ENCODE measurements at regions not wholly inside any gene's neighbourhood (a gene's known extent, or its start where the extent isn't known, plus 50 kb on each side); places are given as distances from the start of the nearest gene placed in this dataset.
A peak's percentile ranks its signal among the peaks of the same experiment; 100 is the strongest.
"Not testable (repeated sequence)": the region's sequence is repeated elsewhere in the genome, so short reads cannot be mapped to it uniquely, and the experiment has no call there.

DNA sequence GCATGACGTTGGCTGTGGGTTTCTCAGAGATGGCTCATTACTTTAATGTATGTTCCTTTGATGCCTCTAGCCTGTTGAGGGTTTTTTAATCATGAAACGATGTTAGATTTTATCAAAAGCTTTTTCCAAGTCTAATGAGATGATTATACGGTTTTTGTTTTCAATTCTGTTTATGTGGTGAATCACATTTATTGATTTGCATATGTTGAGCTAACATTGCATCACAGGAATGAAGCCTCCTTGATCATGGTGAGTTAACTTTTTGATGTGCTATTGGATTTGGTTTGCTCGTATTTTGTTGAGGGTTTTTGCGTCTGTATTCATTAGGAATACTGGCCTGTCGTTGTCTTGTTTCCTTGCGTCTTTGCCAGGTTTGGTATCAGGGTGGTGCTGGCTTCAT lies 52.3 kb upstream of the PTPN12 start:
- no peak for DNase-seq

DNA sequence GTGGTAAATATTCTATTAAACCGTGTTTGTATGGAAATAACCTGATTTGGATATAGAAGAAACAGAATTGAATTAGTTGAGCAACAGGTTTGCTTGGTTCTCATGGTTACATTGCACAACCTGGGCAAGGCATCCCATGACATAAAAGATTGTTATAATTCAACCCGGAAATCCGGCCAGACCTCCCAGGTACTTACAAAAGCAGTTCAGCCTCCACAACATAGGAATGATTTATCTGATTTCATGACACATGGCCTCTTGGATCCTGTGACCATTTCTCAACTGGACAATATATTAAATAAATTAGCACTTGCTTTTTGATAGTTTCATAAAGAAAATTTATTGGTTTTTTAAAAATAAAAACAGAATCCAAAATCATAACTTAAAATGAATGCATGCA lies 55.1 kb upstream of the PTPN12 start:
- DNase-seq = peak; percentile 53

DNA sequence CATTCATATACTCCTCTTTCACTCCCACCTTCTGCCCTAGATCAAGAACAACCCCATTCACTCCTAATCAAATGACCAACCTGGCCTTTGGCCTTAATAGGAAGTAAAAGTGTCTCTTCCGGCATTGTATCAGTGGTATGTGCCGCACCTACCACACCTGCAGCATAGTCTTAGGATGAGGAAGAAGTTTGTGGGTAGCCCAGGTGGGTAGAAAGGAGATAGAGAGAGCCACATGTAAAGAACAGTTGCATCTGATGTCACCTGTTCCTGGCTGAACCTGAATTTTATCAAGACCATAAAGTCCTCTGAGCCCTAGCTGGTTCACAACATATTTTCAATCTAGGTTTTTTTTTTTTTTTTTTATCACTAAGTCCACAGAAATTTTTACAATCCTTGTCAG lies 55.5 kb upstream of the PTPN12 start:
- DNase-seq = no peak

DNA sequence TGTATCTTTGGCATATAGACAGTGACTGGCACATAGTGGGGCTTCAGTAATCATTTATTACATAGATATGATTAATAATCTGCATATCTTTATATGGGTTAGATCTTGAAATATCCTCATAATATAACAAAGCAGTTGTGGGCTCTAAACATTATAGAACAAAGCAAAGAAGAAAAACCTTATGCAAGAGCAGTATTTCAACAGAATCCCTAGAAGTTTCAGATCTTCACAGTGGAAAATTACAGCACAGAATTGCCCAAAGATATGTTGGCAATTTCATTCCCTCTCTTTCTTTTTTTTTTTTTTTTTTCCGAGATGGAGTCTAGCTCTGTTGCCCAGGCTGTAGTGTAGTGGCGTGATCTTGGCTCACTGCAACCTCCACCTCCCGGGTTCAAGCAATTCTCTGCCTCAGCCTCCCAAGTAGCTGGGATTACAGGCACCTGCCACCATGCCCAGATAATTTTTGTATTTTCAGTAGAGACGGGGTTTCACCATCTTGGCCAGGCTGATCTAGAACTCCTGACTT lies 56.9 kb upstream of the PTPN12 start:
- not testable (repeated sequence) for DNase-seq

DNA sequence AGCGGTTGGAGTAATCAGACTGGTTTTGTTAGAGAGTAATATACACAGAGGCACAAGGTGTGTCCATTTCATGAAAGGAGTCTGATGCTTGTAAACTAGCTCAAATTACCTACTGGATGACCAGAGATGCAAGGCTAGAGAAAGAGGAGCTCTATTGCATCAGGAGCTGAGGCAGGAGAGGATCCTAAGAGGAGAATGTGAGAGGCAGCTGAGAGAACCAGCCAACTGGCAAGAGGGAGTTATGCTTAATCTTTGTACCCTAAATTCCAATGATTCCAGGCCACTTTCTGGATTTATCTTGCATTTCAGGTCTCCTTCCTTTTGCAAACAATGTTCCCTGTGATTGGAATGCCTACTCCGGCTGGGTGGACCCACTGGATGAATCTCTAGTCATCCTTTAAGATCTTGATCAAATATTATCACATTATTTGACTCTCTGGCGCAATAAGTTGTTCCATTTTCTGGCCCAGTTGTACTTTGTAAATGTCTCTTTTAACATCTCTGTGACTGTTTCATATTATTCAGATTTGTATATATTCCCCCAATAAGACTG lies 57.5 kb upstream of the PTPN12 start:
- peak; percentile 59 for DNase-seq

DNA sequence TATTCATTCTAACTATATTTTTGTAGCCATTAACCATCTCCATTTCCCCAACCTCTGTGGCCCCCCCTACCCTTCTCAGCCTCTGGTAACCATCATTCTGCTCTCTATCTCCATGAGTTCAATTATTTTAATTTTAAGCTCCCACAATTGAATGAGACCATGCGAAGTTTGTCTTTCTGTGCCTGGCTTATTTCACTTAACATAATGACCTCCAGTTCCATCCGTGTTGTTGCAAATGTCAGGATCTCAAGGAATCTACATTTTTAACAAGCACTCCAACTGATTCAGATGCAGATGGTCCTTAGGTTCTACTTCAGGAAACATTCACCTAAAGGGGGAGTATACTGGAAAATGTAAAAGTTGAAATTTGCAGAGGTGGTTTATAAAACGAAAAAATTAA lies 60.2 kb upstream of the PTPN12 start:
- no peak for DNase-seq

DNA sequence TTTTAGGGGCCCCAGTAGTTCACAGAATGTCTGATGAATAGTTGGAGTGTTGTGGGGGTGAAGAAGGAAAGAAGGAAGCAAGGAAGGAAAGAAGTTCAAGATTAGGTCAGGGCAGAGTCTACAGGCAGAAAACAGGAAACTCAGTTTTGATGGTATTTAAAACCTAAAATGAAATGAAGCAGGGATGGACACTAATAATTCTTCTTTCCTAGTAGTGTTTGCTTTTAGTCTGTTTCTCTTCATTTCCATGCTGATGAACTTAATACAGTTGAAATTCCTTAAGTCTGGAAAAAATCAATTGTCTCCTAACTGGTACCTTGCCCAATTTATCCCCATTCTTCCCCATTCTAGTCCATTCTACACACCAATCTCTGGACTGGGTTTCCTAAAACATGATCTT lies 59.0 kb upstream of the GSAP start:
- DNase-seq = no peak

DNA sequence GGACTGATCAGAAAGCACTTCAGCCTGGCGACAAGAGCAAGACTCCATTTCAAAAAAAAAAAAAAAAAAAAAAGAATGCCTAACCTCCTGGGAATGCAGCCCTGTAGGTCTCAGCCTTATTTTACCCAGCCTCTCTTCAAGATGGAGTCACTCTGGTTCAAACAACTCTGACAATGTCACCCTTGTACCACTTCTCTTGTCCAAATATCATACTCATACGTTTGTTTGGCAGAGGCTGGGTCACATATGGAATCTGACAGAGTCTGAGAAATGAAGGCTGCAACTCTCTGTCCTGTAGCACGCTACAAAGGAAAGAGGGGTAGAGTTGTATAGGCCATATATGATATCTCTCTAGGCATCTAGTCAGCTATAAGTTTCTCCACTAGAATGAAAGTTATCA lies 58.6 kb upstream of the GSAP start:
- no peak for DNase-seq

DNA sequence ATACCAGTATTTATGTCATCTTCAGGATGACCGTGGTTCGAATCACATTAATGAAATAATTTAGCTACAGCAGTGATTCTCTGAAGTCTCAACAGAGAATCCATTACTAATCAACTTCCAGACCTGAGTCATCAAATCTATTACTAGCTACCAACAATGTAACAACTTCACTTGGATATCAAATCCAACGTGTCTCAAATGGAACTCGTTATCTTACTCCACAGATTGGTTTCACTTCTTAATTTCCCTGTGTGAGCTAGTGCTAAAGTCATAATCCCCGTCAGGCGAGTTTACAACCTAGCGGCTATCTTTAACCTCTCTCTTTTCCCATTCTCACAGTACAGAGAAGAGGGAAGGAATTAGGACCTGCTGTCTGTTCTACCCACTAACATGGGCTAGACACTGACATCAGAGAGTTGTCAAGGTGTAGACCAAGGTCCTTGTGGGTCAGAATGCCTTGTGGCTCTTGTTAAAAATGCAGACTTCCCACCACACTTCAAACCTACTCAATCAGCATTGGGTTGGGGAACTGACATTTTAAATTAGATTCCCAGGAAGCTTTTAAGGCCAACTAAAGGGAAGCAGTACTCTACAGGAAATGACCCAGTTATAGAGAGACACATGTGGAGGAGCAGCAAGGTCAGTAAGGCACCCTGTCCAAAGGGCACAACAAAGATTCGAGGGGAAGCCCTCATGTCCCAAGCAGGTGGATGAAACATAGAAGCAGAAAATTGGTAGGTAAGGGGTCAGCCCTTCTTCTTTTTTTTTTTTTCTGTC lies 57.3 kb upstream of the GSAP start:
- DNase-seq = no peak

DNA sequence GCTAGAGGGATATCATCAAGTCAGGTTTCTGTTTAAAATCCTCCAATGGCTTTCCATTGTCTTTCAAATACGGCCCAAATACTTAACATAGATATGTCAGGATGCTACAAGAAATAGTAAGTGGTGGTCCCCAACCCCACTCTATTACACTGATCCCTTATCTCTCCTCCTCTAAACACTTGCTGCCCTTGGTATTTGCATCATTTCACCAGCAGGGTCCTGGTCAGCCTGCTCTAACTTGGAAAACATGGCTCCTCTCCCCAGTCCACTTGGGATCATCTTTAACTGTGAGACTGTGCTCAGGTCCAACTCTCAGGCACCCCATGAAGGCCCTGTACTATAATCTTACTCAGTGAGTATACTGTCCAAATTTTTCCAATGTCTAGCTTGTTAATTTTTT lies 53.8 kb upstream of the GSAP start:
- DNase-seq = no peak

DNA sequence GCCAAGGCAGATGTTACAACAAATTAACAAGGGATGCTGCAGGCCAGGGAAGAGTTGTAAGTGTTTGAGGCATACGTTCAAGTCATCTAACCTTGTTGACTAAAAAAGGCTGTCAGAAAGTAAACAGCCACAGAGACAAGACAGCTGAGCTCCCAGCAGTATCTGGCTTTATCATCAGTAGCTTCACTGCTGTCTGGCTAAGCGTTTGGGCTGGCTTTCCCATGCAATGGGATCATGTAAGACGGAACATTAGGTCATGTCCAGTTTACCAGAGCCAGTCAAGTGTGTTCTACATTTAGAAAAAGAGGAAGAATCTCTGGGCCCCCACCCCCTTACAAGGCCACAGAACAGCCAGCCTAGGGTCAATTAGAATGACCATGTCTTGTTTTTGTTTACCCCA lies 51.3 kb upstream of the GSAP start:
- DNase-seq = no peak

DNA sequence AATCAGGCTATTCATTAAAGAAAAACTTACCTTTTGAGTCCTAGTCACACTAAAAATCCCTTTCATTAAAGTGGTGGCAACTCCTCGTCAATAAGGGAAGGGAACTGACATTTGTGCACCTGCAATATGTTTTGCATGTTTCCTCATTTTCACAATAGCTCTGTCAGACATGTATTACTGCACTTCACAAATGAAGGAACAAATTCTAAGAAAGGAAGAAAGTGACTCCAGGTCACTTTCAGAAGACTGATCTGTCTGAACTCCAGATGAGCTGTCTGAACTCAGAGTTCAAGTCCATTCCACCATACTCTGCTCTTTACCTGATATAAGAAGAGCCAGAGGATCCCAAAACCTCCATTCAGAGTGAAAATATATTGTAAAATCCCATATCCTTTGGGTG lies 50.3 kb upstream of the GSAP start:
- no peak for DNase-seq
